ENCODE measurements at regions not wholly inside any gene's neighbourhood (a gene's known extent, or its start where the extent isn't known, plus 50 kb on each side); places are given as distances from the start of the nearest gene placed in this dataset.
"Not testable (repeated sequence)": the region's sequence is repeated elsewhere in the genome, so short reads cannot be mapped to it uniquely, and the experiment has no call there.

GRCh38 chr1:146686777-146687366 is 251.3 kb upstream of the NBPF12 start:
- DNase-seq; H3K9me3 Mint-ChIP-seq; H3K4me3 Mint-ChIP-seq; ATAC-seq; H3K27ac Mint-ChIP-seq; H3K27me3 Mint-ChIP-seq; H3K36me3 Mint-ChIP-seq (ENCODE audit: low read depth); H3K4me1 Mint-ChIP-seq: not testable (repeated sequence)

- not testable (repeated sequence) for H3K27me3 Mint-ChIP-seq; H3K36me3 Mint-ChIP-seq (ENCODE audit: low read depth); H3K27ac Mint-ChIP-seq; ATAC-seq; DNase-seq; H3K4me1 Mint-ChIP-seq; H3K4me3 Mint-ChIP-seq; H3K9me3 Mint-ChIP-seq
Measured at GRCh38 chr1:146683126-146683429, 255.0 kb upstream of the NBPF12 start.

- H3K36me3 Mint-ChIP-seq (ENCODE audit: low read depth); H3K4me1 Mint-ChIP-seq; H3K27me3 Mint-ChIP-seq; H3K27ac Mint-ChIP-seq; ATAC-seq; H3K4me3 Mint-ChIP-seq; H3K9me3 Mint-ChIP-seq; DNase-seq: not testable (repeated sequence)
Measured at GRCh38 chr1:146682227-146683125, 255.6 kb upstream of the NBPF12 start.

GRCh38 chr1:146673729-146674299 is 264.3 kb upstream of the NBPF12 start:
- H3K9me3 Mint-ChIP-seq; H3K27ac Mint-ChIP-seq; DNase-seq; H3K4me1 Mint-ChIP-seq; H3K4me3 Mint-ChIP-seq; H3K36me3 Mint-ChIP-seq (ENCODE audit: low read depth); H3K27me3 Mint-ChIP-seq: not testable (repeated sequence)
- peak; percentile 61 for ATAC-seq

- H3K27me3 Mint-ChIP-seq; H3K4me3 Mint-ChIP-seq; ATAC-seq; H3K9me3 Mint-ChIP-seq; H3K4me1 Mint-ChIP-seq; H3K36me3 Mint-ChIP-seq (ENCODE audit: low read depth); H3K27ac Mint-ChIP-seq; DNase-seq: not testable (repeated sequence)
Measured at GRCh38 chr1:146672608-146673007, 265.5 kb upstream of the NBPF12 start.

GRCh38 chr1:146671588-146671987 is 266.5 kb upstream of the NBPF12 start:
- H3K4me1 Mint-ChIP-seq; ATAC-seq; H3K4me3 Mint-ChIP-seq; H3K27ac Mint-ChIP-seq; H3K36me3 Mint-ChIP-seq (ENCODE audit: low read depth); DNase-seq; H3K9me3 Mint-ChIP-seq; H3K27me3 Mint-ChIP-seq: not testable (repeated sequence)

- not testable (repeated sequence) for H3K4me1 Mint-ChIP-seq
Measured at GRCh38 chr1:146670832-146671566, 267.1 kb upstream of the NBPF12 start.

GRCh38 chr1:146666275-146666674 is 271.8 kb upstream of the NBPF12 start:
- DNase-seq; ATAC-seq; H3K27me3 Mint-ChIP-seq; H3K27ac Mint-ChIP-seq; H3K4me1 Mint-ChIP-seq; H3K9me3 Mint-ChIP-seq; H3K36me3 Mint-ChIP-seq (ENCODE audit: low read depth); H3K4me3 Mint-ChIP-seq: not testable (repeated sequence)

More at GRCh38 chr1:146670832-146671566, 267.1 kb upstream of the NBPF12 start:
- not testable (repeated sequence) for H3K4me3 Mint-ChIP-seq; H3K27ac Mint-ChIP-seq; H3K27me3 Mint-ChIP-seq; H3K9me3 Mint-ChIP-seq; DNase-seq; H3K36me3 Mint-ChIP-seq (ENCODE audit: low read depth); ATAC-seq

- not testable (repeated sequence) for ATAC-seq; H3K4me3 Mint-ChIP-seq; H3K27me3 Mint-ChIP-seq; H3K9me3 Mint-ChIP-seq; H3K36me3 Mint-ChIP-seq (ENCODE audit: low read depth); DNase-seq; H3K27ac Mint-ChIP-seq; H3K4me1 Mint-ChIP-seq
Measured at GRCh38 chr1:146660242-146660641, 277.9 kb upstream of the NBPF12 start.

- not testable (repeated sequence) for H3K27ac Mint-ChIP-seq; H3K36me3 Mint-ChIP-seq (ENCODE audit: low read depth); H3K4me1 Mint-ChIP-seq; DNase-seq; H3K9me3 Mint-ChIP-seq; H3K27me3 Mint-ChIP-seq; ATAC-seq; H3K4me3 Mint-ChIP-seq
Measured at GRCh38 chr1:146656356-146657060, 281.6 kb upstream of the NBPF12 start.

GRCh38 chr1:146654763-146655162 is 283.4 kb upstream of the NBPF12 start:
- ATAC-seq = not testable (repeated sequence)

GRCh38 chr1:146645978-146646604 is 292.0 kb upstream of the NBPF12 start:
- H3K27ac Mint-ChIP-seq; H3K9me3 Mint-ChIP-seq; ATAC-seq; H3K4me3 Mint-ChIP-seq; H3K4me1 Mint-ChIP-seq; H3K36me3 Mint-ChIP-seq (ENCODE audit: low read depth); H3K27me3 Mint-ChIP-seq; DNase-seq: not testable (repeated sequence)

More at GRCh38 chr1:146654763-146655162, 283.4 kb upstream of the NBPF12 start:
- H3K36me3 Mint-ChIP-seq (ENCODE audit: low read depth); H3K27ac Mint-ChIP-seq; H3K4me1 Mint-ChIP-seq; H3K9me3 Mint-ChIP-seq; DNase-seq; H3K27me3 Mint-ChIP-seq; H3K4me3 Mint-ChIP-seq: not testable (repeated sequence)

GRCh38 chr1:146641534-146641933 is 296.6 kb upstream of the NBPF12 start:
- not testable (repeated sequence) for H3K27me3 Mint-ChIP-seq; H3K4me3 Mint-ChIP-seq; H3K36me3 Mint-ChIP-seq (ENCODE audit: low read depth); DNase-seq; H3K9me3 Mint-ChIP-seq; ATAC-seq; H3K4me1 Mint-ChIP-seq; H3K27ac Mint-ChIP-seq

GRCh38 chr1:146640671-146641070 is 297.5 kb upstream of the NBPF12 start:
- H3K4me3 Mint-ChIP-seq; H3K27me3 Mint-ChIP-seq; H3K36me3 Mint-ChIP-seq (ENCODE audit: low read depth); H3K9me3 Mint-ChIP-seq; H3K4me1 Mint-ChIP-seq; DNase-seq; H3K27ac Mint-ChIP-seq; ATAC-seq: not testable (repeated sequence)

All from activated naive CD8-positive, alpha-beta T cell treated with anti-CD3 and anti-CD28 coated beads, Interleukin-2, amount 50 U/mL, for 24 hours (primary cell).